ENCODE measurements at regions not wholly inside any gene's neighbourhood (a gene's known extent, or its start where the extent isn't known, plus 50 kb on each side); places are given as distances from the start of the nearest gene placed in this dataset.

DNA sequence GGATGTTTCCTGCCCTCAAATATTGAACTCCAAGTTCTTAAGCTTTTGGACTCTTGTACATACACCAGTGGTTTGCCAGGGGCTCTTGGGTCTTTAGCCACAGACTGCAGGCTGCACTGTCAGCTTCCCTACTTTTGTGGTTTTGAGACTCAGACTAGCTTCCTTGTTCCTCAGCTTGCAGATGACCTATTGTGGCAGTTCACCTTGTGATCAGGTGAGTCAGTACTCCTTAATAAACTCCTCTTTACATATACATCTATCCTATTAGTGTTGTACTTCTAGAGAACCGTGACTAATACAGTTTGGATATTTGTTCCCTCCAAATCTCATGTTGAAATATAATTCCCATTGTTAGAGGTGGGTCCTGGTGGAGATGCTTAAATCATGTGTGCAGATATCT, 681.9 kb upstream of the ARRDC3 start:
- TF ChIP-seq, protein P1, sequence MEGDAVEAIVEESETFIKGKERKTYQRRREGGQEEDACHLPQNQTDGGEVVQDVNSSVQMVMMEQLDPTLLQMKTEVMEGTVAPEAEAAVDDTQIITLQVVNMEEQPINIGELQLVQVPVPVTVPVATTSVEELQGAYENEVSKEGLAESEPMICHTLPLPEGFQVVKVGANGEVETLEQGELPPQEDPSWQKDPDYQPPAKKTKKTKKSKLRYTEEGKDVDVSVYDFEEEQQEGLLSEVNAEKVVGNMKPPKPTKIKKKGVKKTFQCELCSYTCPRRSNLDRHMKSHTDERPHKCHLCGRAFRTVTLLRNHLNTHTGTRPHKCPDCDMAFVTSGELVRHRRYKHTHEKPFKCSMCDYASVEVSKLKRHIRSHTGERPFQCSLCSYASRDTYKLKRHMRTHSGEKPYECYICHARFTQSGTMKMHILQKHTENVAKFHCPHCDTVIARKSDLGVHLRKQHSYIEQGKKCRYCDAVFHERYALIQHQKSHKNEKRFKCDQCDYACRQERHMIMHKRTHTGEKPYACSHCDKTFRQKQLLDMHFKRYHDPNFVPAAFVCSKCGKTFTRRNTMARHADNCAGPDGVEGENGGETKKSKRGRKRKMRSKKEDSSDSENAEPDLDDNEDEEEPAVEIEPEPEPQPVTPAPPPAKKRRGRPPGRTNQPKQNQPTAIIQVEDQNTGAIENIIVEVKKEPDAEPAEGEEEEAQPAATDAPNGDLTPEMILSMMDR (IDR thresholded peaks at IDR 0.05 in 8 of 11, conservative IDR thresholded peaks at IDR 0.05 in 3 of 11): no peak
- no peak for TF ChIP-seq POLR2A (IDR thresholded peaks at IDR 0.05)

Data from spleen (tissue), 7 donors.